ENCODE measurements at regions not wholly inside any gene's neighbourhood (a gene's known extent, or its start where the extent isn't known, plus 50 kb on each side); places are given as distances from the start of the nearest gene placed in this dataset.

DNA sequence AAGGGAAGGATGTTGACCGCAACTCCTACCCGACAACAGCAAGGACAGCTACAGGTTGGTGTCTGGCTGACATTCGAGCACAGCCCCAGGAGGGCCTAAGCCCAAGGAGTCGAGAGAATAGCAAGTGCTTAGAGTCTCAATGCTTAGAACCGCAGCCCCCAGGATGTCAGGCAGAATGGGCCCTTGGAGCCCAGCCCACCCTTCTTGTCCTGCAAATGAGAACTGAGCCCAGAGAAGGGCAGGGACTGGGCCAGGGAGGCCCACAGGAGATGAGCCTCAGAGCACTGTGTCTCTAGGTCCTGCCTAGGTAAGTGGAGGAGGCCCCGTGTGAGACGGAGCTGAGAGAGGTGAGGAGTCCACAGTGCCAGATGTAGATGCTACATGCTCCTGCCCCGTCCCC, 173.3 kb upstream of the ZMIZ1 start:
- Histone ChIP-seq H2AFZ (ENCODE audit: low read depth) (no peak overlapping the region), H4K20me1 (ENCODE audit: insufficient read depth) (no peaks in the 10 kb centered on the region), H3K27ac (ENCODE audit: low read depth in 2 of 2, low read length in 1 of 2) (no peak overlapping the region), H3K4me3 (ENCODE audit: low read depth in 2 of 2, low read length in 1 of 2) (no peak overlapping the region), H3K9ac (no peak overlapping the region), H3K4me1 (ENCODE audit: control insufficient read depth in 1 of 2, insufficient read depth in 2 of 2, low read depth in 1 of 2, low read length in 1 of 2) (peaks cover 0 to 18% of the 10 kb centered on the region in 2 experiments; a peak in 1 of 4 replicates), H3K9me3 (no peaks in the 10 kb centered on the region), H3K36me3 (replicated peaks in 1 of 2; ENCODE audit: control insufficient read depth in 1 of 2, insufficient read depth in 2 of 2, low read length in 1 of 2) (no peaks in the 10 kb centered on the region), H3K79me2 (ENCODE audit: insufficient read depth) (no peaks in the 10 kb centered on the region), H3K9me2 (no peaks in the 10 kb centered on the region), H3F3A (replicated peaks; ENCODE audit: insufficient read depth) (no peaks in the 10 kb centered on the region), H3K27me3 (ENCODE audit: insufficient read depth) (no peaks in the 10 kb centered on the region), H3K4me2 (no peak overlapping the region)
- TF ChIP-seq, protein P1, sequence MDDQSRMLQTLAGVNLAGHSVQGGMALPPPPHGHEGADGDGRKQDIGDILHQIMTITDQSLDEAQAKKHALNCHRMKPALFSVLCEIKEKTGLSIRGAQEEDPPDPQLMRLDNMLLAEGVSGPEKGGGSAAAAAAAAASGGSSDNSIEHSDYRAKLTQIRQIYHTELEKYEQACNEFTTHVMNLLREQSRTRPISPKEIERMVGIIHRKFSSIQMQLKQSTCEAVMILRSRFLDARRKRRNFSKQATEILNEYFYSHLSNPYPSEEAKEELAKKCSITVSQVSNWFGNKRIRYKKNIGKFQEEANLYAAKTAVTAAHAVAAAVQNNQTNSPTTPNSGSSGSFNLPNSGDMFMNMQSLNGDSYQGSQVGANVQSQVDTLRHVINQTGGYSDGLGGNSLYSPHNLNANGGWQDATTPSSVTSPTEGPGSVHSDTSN (IDR thresholded peaks at IDR 0.05): no peak
- TF ChIP-seq, protein P2, sequence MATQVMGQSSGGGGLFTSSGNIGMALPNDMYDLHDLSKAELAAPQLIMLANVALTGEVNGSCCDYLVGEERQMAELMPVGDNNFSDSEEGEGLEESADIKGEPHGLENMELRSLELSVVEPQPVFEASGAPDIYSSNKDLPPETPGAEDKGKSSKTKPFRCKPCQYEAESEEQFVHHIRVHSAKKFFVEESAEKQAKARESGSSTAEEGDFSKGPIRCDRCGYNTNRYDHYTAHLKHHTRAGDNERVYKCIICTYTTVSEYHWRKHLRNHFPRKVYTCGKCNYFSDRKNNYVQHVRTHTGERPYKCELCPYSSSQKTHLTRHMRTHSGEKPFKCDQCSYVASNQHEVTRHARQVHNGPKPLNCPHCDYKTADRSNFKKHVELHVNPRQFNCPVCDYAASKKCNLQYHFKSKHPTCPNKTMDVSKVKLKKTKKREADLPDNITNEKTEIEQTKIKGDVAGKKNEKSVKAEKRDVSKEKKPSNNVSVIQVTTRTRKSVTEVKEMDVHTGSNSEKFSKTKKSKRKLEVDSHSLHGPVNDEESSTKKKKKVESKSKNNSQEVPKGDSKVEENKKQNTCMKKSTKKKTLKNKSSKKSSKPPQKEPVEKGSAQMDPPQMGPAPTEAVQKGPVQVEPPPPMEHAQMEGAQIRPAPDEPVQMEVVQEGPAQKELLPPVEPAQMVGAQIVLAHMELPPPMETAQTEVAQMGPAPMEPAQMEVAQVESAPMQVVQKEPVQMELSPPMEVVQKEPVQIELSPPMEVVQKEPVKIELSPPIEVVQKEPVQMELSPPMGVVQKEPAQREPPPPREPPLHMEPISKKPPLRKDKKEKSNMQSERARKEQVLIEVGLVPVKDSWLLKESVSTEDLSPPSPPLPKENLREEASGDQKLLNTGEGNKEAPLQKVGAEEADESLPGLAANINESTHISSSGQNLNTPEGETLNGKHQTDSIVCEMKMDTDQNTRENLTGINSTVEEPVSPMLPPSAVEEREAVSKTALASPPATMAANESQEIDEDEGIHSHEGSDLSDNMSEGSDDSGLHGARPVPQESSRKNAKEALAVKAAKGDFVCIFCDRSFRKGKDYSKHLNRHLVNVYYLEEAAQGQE (IDR thresholded peaks at IDR 0.05; ENCODE audit: low read depth, low read length): no peak
- TF ChIP-seq, protein P3, sequence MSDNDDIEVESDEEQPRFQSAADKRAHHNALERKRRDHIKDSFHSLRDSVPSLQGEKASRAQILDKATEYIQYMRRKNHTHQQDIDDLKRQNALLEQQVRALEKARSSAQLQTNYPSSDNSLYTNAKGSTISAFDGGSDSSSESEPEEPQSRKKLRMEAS (IDR thresholded peaks at IDR 0.05; ENCODE audit: low read depth): no peak
- TF ChIP-seq NFIC (IDR thresholded peaks at IDR 0.05; ENCODE audit: borderline replicate concordance) (no peak), JUND (IDR thresholded peaks at IDR 0.05) (no peak), NRF1 (IDR thresholded peaks at IDR 0.05; ENCODE audit: low read depth, low read length) (no peak), FOSL2 (IDR thresholded peaks at IDR 0.05; ENCODE audit: borderline replicate concordance, low read depth) (no peak), TCF12 (IDR thresholded peaks at IDR 0.05) (no peak), SMC3 (IDR thresholded peaks at IDR 0.05; ENCODE audit: low read depth, low read length) (no peak), CHD2 (IDR thresholded peaks at IDR 0.05; ENCODE audit: low read length, partially characterized antibody) (no peak), TAF1 (IDR thresholded peaks at IDR 0.05; ENCODE audit: borderline replicate concordance, low read depth, low read length) (no peak)
- TF ChIP-seq, protein P4, sequence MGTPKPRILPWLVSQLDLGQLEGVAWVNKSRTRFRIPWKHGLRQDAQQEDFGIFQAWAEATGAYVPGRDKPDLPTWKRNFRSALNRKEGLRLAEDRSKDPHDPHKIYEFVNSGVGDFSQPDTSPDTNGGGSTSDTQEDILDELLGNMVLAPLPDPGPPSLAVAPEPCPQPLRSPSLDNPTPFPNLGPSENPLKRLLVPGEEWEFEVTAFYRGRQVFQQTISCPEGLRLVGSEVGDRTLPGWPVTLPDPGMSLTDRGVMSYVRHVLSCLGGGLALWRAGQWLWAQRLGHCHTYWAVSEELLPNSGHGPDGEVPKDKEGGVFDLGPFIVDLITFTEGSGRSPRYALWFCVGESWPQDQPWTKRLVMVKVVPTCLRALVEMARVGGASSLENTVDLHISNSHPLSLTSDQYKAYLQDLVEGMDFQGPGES (IDR thresholded peaks at IDR 0.05; ENCODE audit: low read depth, low read length): no peak
- ChIA-PET POLR2A (no interaction called here), CTCF (no interaction called here)
- WGBS (ENCODE audit: low lambda C conversion rate): 78% methylated on average over 7 of the region's 8 CpGs
- DNase-seq: no peak
